GM21447 (cell line): ENCODE measurements at regions not wholly inside any gene's neighbourhood (a gene's known extent, or its start where the extent isn't known, plus 50 kb on each side); places are given as distances from the start of the nearest gene placed in this dataset.
"Not testable (repeated sequence)": the region's sequence is repeated elsewhere in the genome, so short reads cannot be mapped to it uniquely, and the experiment has no call there.

Source experiments
- ATAC-seq: cut with Tn5 transposase; IDR thresholded peaks from one replicate; pipeline ENCODE4 v1.9.1; 2021; ENCODE audit not compliant: unreplicated experiment

GRCh38 chr10:61818251-61818650 is 83.2 kb upstream of the ARID5B start:
- ATAC-seq = not testable (repeated sequence)

DNA sequence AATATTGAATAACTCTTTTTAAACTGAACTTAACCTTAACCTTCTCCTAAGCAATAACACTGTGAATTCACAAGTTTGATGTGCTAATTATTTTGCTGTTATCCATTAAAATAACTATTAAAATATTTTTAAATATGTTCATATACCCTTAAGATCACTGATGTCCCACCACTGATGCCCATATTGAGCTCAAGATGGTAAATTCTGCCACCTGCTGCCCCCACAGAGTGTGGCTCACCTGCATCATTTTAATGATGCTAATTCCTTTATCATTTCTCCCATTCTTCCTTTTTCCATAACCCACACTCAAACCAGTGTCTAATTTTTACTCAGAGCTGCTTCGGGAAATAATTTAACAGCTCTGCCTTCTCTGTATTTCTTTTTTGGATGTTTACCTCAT is 82.3 kb upstream of the ARID5B start:
- no peak for ATAC-seq

DNA sequence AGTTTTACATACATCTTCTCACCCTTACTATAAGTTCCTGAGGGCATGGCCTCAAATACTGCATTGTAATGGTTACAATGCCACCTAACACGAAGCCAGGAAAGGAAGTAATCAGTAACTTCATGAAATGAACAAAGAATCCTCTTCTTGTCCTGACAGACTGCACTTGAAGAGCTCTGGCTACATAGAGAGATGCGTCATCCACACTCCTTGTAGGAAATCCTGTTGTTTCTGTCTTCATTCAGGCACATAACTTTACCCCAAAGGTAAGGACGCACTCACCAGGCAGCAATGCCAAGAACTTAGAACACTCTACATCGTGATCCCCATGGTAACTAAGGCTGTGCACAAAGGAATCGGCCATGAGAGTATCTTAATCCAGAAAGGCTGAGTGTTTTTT is 80.3 kb upstream of the ARID5B start:
- no peak for ATAC-seq

- no peak for ATAC-seq
These were observed 79.8 kb upstream of the ARID5B start for GRCh38 chr10:61821693-61822092.

DNA sequence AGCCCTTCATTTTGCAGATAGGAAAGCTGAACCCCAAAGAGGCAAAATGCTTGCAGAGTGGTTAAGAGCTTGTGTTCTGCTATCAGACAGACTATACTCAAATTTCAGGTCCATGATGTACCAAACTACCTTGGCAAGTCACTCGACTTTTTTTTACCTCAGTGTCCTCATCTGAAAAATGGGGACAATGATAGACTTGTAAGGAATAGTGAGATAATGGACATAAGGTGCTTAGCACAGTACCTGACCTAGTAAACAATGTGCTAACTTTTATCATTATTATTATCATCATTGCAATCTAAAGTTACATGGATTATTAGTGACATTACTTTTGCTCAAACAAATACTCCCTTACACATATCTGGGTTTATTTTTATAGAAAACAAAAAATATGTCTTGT is 79.4 kb upstream of the ARID5B start:
- ATAC-seq = no peak

GRCh38 chr10:61822781-61823230 is 78.7 kb upstream of the ARID5B start:
- ATAC-seq = no peak

- no peak for ATAC-seq
These were observed 76.5 kb upstream of the ARID5B start for GRCh38 chr10:61825001-61825400.

DNA sequence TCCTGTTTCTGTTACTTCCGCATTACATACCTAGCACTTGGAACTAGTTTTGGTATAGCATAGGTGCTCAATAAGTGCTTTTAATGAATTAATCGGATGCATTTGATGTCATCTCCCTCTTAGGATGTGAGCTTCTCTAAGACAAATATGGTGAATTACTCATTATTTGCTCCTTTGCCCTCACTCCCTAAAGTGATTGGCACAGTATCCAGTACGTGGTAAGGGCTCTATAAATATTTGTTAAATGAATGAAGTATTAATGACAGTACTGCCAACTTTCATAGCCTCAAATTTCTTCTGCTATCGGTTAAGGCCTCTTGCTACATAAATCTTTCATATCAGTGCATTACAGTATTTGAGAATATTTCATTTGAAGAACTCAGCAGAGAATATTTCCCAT is 75.9 kb upstream of the ARID5B start:
- no peak for ATAC-seq

- ATAC-seq = no peak
These were observed 73.5 kb upstream of the ARID5B start for GRCh38 chr10:61828034-61828433.

- no peak for ATAC-seq
These were observed 72.7 kb upstream of the ARID5B start for GRCh38 chr10:61828788-61829187.

DNA sequence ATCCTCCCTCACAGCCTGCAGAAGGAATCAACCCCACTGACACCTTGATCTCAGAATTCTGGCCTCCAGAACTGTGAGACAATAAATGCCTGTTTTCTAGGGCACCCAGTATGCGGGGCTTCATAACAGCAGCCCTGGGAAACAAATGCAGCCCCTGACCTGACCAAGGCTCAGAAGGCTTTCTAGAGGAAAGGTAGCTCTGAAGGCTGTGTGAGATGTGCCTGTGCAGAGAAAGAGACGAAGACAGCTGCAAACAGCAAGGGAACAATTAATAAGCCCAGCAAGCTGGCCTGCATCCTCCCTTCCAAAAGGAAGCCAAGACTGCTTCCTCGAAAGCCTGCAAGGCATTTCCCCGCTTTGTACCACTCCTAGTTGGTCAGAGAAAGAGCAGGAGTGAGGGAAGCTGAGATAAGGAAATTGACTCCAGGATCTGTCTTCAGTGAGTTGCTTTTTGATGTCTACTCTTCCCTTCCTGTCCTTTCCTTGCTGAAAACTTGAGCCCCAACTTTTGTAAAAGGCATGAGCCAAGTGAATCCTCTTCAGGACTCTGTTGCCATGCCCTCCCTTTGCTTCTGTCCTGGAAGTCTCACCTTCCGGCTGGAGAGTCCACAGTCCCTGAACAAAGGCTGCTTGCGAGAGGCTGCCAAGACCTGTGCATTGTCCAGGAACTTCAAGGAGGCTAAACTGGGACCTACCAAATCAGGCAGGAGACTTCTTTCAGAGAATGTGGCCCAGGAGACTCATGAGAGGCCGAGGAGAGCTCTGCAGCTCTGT is 71.2 kb upstream of the ARID5B start:
- no peak for ATAC-seq

- no peak for ATAC-seq
These were observed 70.6 kb upstream of the ARID5B start for GRCh38 chr10:61830846-61831273.

GRCh38 chr10:61832866-61833481 is 68.5 kb upstream of the ARID5B start:
- no peak for ATAC-seq

DNA sequence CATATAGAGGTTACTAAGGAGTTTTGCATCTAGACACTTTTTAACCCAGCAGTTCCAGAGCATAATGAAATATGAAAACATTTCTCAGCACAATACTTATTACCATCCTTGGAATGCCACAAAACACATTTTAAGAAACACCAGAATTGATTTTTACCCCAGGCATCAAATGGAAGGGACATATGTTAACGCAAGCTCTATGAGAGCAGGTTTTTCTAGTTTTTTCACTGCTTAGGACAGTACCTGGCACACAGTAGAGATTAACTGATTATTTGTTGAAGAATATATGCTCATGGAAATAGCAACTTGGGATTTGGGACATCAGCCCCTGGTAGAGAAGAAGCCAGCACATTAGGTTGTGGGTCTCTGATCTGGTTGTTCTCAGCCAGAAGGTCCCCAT is 67.0 kb upstream of the ARID5B start:
- ATAC-seq = no peak

GRCh38 chr10:61835069-61835945 is 66.2 kb upstream of the ARID5B start:
- ATAC-seq = peak; percentile 72

DNA sequence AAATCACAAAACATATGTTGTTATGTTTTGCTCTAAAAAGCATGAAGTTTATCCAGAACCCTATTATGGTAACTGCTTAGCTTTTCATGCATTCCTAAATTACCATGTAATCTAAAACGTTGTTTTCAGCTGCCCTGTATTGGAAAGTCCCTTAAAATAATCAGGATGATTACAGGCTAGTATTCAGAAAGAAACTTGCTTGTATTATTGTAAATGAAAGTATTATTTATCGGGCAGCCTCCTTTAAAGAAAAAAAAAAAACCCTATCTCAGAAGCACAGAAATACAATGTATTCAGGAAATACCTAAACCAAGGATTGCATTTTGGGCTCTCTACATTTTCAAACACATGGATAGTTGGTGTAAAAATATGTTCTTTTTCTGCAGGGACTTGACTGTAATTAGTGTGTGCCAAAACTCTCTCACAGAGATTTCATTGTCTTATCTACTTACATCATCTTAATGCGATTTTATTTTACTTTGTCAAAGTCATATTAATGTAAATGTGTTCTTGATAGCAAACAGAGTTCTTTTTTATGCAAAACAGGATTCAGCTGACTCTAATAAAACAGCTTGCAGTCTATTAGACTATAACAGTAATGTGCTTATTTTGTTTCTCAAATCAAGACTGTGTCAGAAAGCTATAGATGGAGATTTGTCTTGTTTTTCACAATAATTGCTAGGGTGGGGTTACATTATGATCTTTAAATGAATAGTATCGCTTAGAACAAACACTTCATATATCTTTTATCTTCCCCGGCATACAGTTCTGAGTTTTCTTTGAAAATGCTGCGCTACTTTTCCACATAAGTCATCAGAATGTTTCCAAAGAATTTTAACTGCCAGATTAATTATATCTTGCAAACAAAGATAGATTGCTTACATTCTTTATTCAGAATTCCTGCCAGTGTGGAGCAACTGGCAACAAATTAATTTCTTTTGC is 65.3 kb upstream of the ARID5B start:
- ATAC-seq = no peak

DNA sequence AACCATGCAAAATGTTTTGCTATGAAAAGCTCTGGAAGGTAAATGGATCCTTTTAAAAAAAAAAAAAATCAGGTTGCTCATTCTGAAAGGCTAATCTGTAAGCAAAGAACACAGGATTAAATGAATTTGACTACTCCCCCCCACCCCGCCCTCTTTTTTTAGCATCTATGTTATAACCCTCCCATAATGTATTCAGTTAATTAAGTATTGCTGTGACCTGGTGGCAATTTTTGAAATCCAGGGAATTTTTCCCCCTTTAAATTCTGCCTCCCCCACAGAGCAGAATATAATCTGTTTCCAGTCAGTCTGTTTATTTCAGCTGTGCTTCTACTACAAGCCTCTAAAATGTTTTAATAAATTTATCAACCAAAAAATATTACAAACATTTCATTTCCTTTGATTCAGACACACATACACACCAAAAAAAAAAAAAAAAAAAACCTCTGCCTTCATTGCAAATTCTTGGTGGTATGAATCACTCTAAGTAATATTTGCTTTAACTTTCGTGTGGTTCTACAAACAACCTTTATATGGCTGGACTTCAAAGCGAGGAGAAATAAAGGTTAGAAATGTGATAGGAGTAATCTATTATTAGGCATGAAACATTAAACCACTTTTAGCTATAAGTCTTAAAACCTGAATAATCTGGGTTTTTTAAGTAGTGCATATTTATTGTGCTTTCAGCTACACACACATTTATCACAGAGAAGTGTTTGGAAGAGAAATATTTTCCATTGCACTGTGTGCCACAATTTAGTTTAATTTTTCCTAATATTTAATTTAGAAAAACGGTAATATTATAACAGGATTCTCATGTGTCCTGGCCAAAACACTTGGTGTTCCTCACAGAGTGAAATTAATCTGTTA is 64.4 kb upstream of the ARID5B start:
- ATAC-seq = no peak

- ATAC-seq = no peak
These were observed 63.7 kb upstream of the ARID5B start for GRCh38 chr10:61837755-61838171.

GRCh38 chr10:61839916-61840315 is 61.6 kb upstream of the ARID5B start:
- no peak for ATAC-seq

- no peak for ATAC-seq
These were observed 61.1 kb upstream of the ARID5B start for GRCh38 chr10:61840403-61840802.
